Breast epithelium (tissue), 4 donors: ENCODE measurements at regions not wholly inside any gene's neighbourhood (a gene's known extent, or its start where the extent isn't known, plus 50 kb on each side); places are given as distances from the start of the nearest gene placed in this dataset.

Source experiments
- DNase-seq, 2 donors: peaks; one replicate each; pipeline ENCODE4 v3.0.0-alpha.2; 2019; ENCODE audit warnings: low spot score in 2 of 2
- H3K27ac ChIP-seq, 2 donors: fragments of 200-600 bp; sonication (generic) in 1 of 2; one replicate each; pipeline ENCODE4 v1.5.1; 2016 to 2019; ENCODE audit warnings: mild to moderate bottlenecking in 1 of 2
- H3K27me3 ChIP-seq, 2 donors: fragments of 200-600 bp; sonication (generic) in 1 of 2; one replicate each; pipeline versions ENCODE4 v1.5.1 to v1.6.0; 2017 to 2019; ENCODE audit warnings: control low read depth in 1 of 2, mild to moderate bottlenecking in 1 of 2
- H3K36me3 ChIP-seq: fragments of 200-600 bp; one replicate; pipeline ENCODE4 v1.5.1; 2019
- H3K4me1 ChIP-seq, 2 donors: fragments of 200-600 bp; sonication (generic); one replicate each; pipeline ENCODE4 v1.5.1; 2016 to 2019; ENCODE audit warnings: control low read depth in 1 of 2
- H3K4me3 ChIP-seq, 3 donors: fragments of 200-600 bp; sonication (generic); 1 replicate in 2 of 3; 2 replicates in 1 of 3; pipeline ENCODE4 v1.5.1; 2016 to 2019; ENCODE audit warnings: mild to moderate bottlenecking in 3 of 3, moderate library complexity in 2 of 3
- H3K9me3 ChIP-seq, 2 donors: fragments of 200-600 bp; sonication (generic) in 1 of 2; one replicate each; pipeline ENCODE4 v1.5.1; 2016 to 2019; ENCODE audit warnings: control low read depth in 1 of 2
- POLR2A ChIP-seq: fragments of 450-650 bp; IDR thresholded peaks from one replicate; pipeline ENCODE4 v1.6.1; 2016; ENCODE audit warnings: antibody characterized with exemption, mild to moderate bottlenecking, moderate library complexity
- POLR2AphosphoS5 ChIP-seq, 3 donors: sonication (generic); formaldehyde crosslinking; IDR thresholded peaks; one replicate each; pipeline ENCODE4 v1.6.1; 2017; ENCODE audit warnings: antibody characterized with exemption in 3 of 3
- intact Hi-C: fragments of 100-400 bp; cut with DNase I; formaldehyde crosslinking; loops from one replicate; pipeline ENCODE4 v1.15.1; 2023; ENCODE audit warnings: low total_unique reads
- TF ChIP-seq, protein P1 (sequence below), 3 donors: fragments of 450-650 bp; IDR thresholded peaks; one replicate each; pipeline ENCODE4 v1.5.1; 2016 to 2017; ENCODE audit warnings: antibody characterized with exemption in 3 of 3, mild to moderate bottlenecking in 3 of 3, moderate library complexity in 3 of 3

DNA sequence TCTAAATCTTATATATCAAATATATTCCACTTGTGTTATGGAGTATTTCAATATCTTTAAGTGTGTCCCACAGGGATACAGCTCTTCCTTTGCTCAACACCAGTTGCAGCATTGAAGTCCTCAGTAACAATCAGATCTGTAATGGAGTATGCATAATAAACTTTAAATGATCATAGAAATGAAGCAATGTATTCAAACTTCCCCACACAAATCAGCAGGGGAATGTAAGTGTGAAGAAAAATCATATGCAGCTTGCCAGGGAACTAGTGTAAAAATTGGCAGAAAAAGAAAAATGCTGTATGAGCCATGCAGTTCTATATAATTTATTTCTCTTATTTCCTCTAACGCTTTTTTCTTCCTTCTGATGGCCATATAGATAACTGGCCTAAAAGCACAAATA lies 444.3 kb upstream of the VSTM2A start:
- intact Hi-C loops, result no loop called here
- no peak overlapping the region for H3K27ac ChIP-seq
- H3K4me3 ChIP-seq, result no peak overlapping the region
- no peaks in the 10 kb centered on the region for H3K27me3 ChIP-seq
- no peaks in the 10 kb centered on the region for H3K4me1 ChIP-seq
- peaks cover 3% of the 10 kb centered on the region for H3K36me3 ChIP-seq
- TF ChIP-seq POLR2A, result no peak
- TF ChIP-seq, protein P1, sequence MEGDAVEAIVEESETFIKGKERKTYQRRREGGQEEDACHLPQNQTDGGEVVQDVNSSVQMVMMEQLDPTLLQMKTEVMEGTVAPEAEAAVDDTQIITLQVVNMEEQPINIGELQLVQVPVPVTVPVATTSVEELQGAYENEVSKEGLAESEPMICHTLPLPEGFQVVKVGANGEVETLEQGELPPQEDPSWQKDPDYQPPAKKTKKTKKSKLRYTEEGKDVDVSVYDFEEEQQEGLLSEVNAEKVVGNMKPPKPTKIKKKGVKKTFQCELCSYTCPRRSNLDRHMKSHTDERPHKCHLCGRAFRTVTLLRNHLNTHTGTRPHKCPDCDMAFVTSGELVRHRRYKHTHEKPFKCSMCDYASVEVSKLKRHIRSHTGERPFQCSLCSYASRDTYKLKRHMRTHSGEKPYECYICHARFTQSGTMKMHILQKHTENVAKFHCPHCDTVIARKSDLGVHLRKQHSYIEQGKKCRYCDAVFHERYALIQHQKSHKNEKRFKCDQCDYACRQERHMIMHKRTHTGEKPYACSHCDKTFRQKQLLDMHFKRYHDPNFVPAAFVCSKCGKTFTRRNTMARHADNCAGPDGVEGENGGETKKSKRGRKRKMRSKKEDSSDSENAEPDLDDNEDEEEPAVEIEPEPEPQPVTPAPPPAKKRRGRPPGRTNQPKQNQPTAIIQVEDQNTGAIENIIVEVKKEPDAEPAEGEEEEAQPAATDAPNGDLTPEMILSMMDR (IDR thresholded peaks at IDR 0.05), result no peak
- TF ChIP-seq POLR2AphosphoS5 (IDR thresholded peaks at IDR 0.05), result no peak
- no peaks in the 10 kb centered on the region for H3K9me3 ChIP-seq
- DNase-seq, result no peak

DNA sequence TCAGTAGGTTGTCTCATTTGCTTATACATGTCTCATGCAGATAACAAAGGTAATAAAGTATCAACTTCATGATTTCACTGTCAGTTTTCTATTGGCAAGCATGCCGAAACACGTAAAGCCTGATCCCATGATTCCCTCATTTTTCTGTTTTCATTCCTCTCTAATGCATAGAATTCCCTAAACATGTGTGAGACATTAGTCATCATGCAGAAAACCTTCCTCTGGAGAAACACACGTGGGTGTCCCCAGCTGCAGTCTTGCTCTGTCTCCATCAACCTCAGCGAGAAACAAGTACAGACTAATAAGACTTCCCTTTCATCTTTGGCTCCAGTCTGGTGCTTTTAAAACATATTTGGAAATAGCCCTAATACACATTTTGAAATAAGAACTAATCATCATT lies 432.7 kb upstream of the VSTM2A start:
- intact Hi-C loops, result no loop called here
- TF ChIP-seq, protein P1 (IDR thresholded peaks at IDR 0.05), result no peak
- TF ChIP-seq POLR2A, result no peak
- no peaks in the 10 kb centered on the region for H3K4me1 ChIP-seq
- no peaks in the 10 kb centered on the region for H3K27me3 ChIP-seq
- no peaks in the 10 kb centered on the region for H3K9me3 ChIP-seq
- no peaks in the 10 kb centered on the region for H3K36me3 ChIP-seq
- DNase-seq, result no peak
- H3K27ac ChIP-seq, result no peak overlapping the region
- H3K4me3 ChIP-seq, result no peak overlapping the region

GRCh38 chr7:54111814-54112511 lies 430.2 kb upstream of the VSTM2A start:
- no peaks in the 10 kb centered on the region for H3K4me1 ChIP-seq
- DNase-seq, result no peak
- no peak for TF ChIP-seq POLR2AphosphoS5 (IDR thresholded peaks at IDR 0.05)
- TF ChIP-seq POLR2A, result no peak
- TF ChIP-seq, protein P1 (IDR thresholded peaks at IDR 0.05), result no peak

GRCh38 chr7:54112567-54112966 lies 429.6 kb upstream of the VSTM2A start:
- no peaks in the 10 kb centered on the region for H3K36me3 ChIP-seq
- TF ChIP-seq, protein P1 (IDR thresholded peaks at IDR 0.05), result no peak
- no peak for TF ChIP-seq POLR2A
- no peak for TF ChIP-seq POLR2AphosphoS5 (IDR thresholded peaks at IDR 0.05)
- H3K9me3 ChIP-seq, result no peaks in the 10 kb centered on the region
- intact Hi-C loops, result loop anchor here (10.0 kb wide), 1 partner anchor 878 kb away; no protein-coding TSS in a partner anchor
- no peaks in the 10 kb centered on the region for H3K4me1 ChIP-seq
- DNase-seq, result no peak
- no peak overlapping the region for H3K4me3 ChIP-seq
- no peak overlapping the region for H3K27ac ChIP-seq
- H3K27me3 ChIP-seq, result no peaks in the 10 kb centered on the region

More at GRCh38 chr7:54111814-54112511, 430.2 kb upstream of the VSTM2A start:
- H3K27me3 ChIP-seq, result no peaks in the 10 kb centered on the region
- H3K36me3 ChIP-seq, result no peaks in the 10 kb centered on the region
- intact Hi-C loops, result loop anchor here (10.0 kb wide), 1 partner anchor 877 kb away; no protein-coding TSS in a partner anchor
- H3K4me3 ChIP-seq, result no peak overlapping the region
- H3K9me3 ChIP-seq, result no peaks in the 10 kb centered on the region
- H3K27ac ChIP-seq, result no peak overlapping the region

- intact Hi-C loops, result loop anchor here (10.0 kb wide), 1 partner anchor 880 kb away; no protein-coding TSS in a partner anchor
- Histone ChIP-seq H3K27ac (no peak overlapping the region), H3K9me3 (no peaks in the 10 kb centered on the region), H3K36me3 (no peaks in the 10 kb centered on the region), H3K4me3 (no peak overlapping the region), H3K27me3 (no peaks in the 10 kb centered on the region), H3K4me1 (no peaks in the 10 kb centered on the region)
- TF ChIP-seq POLR2AphosphoS5 (IDR thresholded peaks at IDR 0.05), result no peak
- TF ChIP-seq POLR2A, result no peak
- TF ChIP-seq, protein P1 (IDR thresholded peaks at IDR 0.05), result no peak
- no peak for DNase-seq
Measured at GRCh38 chr7:54115028-54115763, 427.0 kb upstream of the VSTM2A start.
